B cell (primary cell): ENCODE measurements at regions not wholly inside any gene's neighbourhood (a gene's known extent, or its start where the extent isn't known, plus 50 kb on each side); places are given as distances from the start of the nearest gene placed in this dataset.

Experiments
- ATAC-seq: fragments of 200-7000 bp; cut with Tn5 transposase; one replicate; pipeline ENCODE4 v1.10.0; 2021; ENCODE audit warnings: low read depth, mild to moderate bottlenecking, moderate number of reproducible peaks, moderate library complexity
- CTCF ChIA-PET: fragments of 350-600 bp; sonication (Branson Sonifier 250); formaldehyde crosslinking; loops from one replicate; lab custom pipeline; 2021; ENCODE audit warnings: antibody characterized with exemption, inconsistent platforms; lab: Charles Lee
- POLR2A ChIA-PET: fragments of 350-600 bp; sonication (Branson Sonifier 250); formaldehyde crosslinking; loops from one replicate; lab custom pipeline; 2021; ENCODE audit warnings: antibody characterized with exemption; lab: Charles Lee
- DNase-seq: peaks from one replicate; pipeline ENCODE4 v3.0.0; 2013
- H2AFZ ChIP-seq: 2 replicates; pipeline ENCODE4 v1.6.1; 2012; ENCODE audit warnings: mild to moderate bottlenecking, low read depth, low read length; ENCODE audit not compliant: insufficient read depth, poor library complexity, severe bottlenecking
- H3K27ac ChIP-seq, 2 donors: 1 replicate in 1 of 2; 2 replicates in 1 of 2; pipeline ENCODE4 v1.5.1; 2012 to 2013; ENCODE audit warnings: low read length in 2 of 2, mild to moderate bottlenecking in 2 of 2, moderate library complexity in 1 of 2
- H3K27me3 ChIP-seq, 4 experiments: fragments of 200-600 bp in 1 of 4; sonication (generic) in 1 of 4; replicated peaks in 1 of 4; 1 replicate in 2 of 4; 2 replicates in 2 of 4; pipeline versions ENCODE4 v1.6.1 to v1.7.0; 2013 to 2016; ENCODE audit warnings: low read length in 3 of 4, mild to moderate bottlenecking in 2 of 4, mixed read lengths in 1 of 4, moderate library complexity in 1 of 4; ENCODE audit not compliant: insufficient read depth in 4 of 4, control insufficient read depth in 3 of 4; ENCODE audit errors: control extremely low read depth in 1 of 4
- H3K36me3 ChIP-seq, 2 experiments: replicated peaks in 1 of 2; 1 replicate in 1 of 2; 2 replicates in 1 of 2; pipeline versions ENCODE4 v1.6.1 to v1.7.1; 2013; ENCODE audit warnings: low read length in 1 of 2; ENCODE audit not compliant: insufficient read depth in 2 of 2, control insufficient read depth in 1 of 2; ENCODE audit errors: control extremely low read depth in 1 of 2, extremely low read depth in 1 of 2
- H3K4me1 ChIP-seq, 2 donors: fragments of 200-600 bp in 1 of 2; sonication (generic) in 1 of 2; 1 replicate in 1 of 2; 2 replicates in 1 of 2; pipeline versions ENCODE4 v1.5.1 to v1.6.1; 2013 to 2017; ENCODE audit warnings: low read length in 2 of 2; ENCODE audit not compliant: control insufficient read depth in 2 of 2, insufficient read depth in 2 of 2
- H3K4me2 ChIP-seq: replicated peaks from 2 replicates; pipeline ENCODE3; 2012; ENCODE audit warnings: mild to moderate bottlenecking, low read depth, low read length; ENCODE audit not compliant: poor library complexity, severe bottlenecking
- H3K4me3 ChIP-seq, 5 experiments: fragments of 200-600 bp in 1 of 5; sonication (generic) in 1 of 5; 1 replicate in 3 of 5; 2 replicates in 2 of 5; pipeline versions ENCODE4 v1.5.1 to v1.7.0; 2011 to 2016; ENCODE audit warnings: low read length in 4 of 5, mild to moderate bottlenecking in 4 of 5, low read depth in 2 of 5, control low read depth in 1 of 5, moderate library complexity in 1 of 5; ENCODE audit not compliant: insufficient read depth in 1 of 5; ENCODE audit errors: control extremely low read depth in 1 of 5, extremely low read depth in 1 of 5
- H3K79me2 ChIP-seq: fragments of 200-600 bp; sonication (generic); one replicate; pipeline ENCODE4 v1.6.0; 2016; ENCODE audit warnings: low read length; ENCODE audit not compliant: control insufficient read depth, insufficient read depth
- H3K9ac ChIP-seq: fragments of 200-600 bp; sonication (generic); 2 replicates; pipeline ENCODE4 v1.6.1; 2017; ENCODE audit warnings: mild to moderate bottlenecking, low read length, moderate library complexity
- H3K9me3 ChIP-seq, 3 donors: one replicate each; pipeline versions ENCODE4 v1.6.1 to v1.7.1; 2013; ENCODE audit warnings: low read length in 2 of 3; ENCODE audit not compliant: control insufficient read depth in 2 of 3, insufficient read depth in 1 of 3; ENCODE audit errors: control extremely low read depth in 1 of 3
- H4K20me1 ChIP-seq: 2 replicates; pipeline ENCODE4 v1.6.0; 2012; ENCODE audit warnings: mild to moderate bottlenecking, low read length; ENCODE audit not compliant: insufficient read depth, control insufficient read depth, poor library complexity, severe bottlenecking
- H3K27ac Mint-ChIP-seq: one replicate; pipeline ENCODE4 v1.8.0; 2021; ENCODE audit warnings: mixed read lengths
- H3K27me3 Mint-ChIP-seq: one replicate; pipeline ENCODE4 v1.8.0; 2021; ENCODE audit warnings: mixed read lengths
- H3K4me1 Mint-ChIP-seq: one replicate; pipeline ENCODE4 v1.8.0; 2021; ENCODE audit warnings: mixed read lengths
- H3K4me3 Mint-ChIP-seq: one replicate; pipeline ENCODE4 v1.8.0; 2021; ENCODE audit warnings: mixed read lengths
- H3K9me3 Mint-ChIP-seq: one replicate; pipeline ENCODE4 v1.8.0; 2022; ENCODE audit warnings: mixed read lengths; ENCODE audit not compliant: insufficient read depth
- EZH2 ChIP-seq: IDR thresholded peaks from 2 replicates; pipeline ENCODE4 v1.6.1; 2012; ENCODE audit warnings: borderline replicate concordance, low read depth, mild to moderate bottlenecking, moderate library complexity, low read length; ENCODE audit not compliant: insufficient read depth, poor library complexity, severe bottlenecking
- WGBS: methylation state at CpG from one replicate; pipeline ENCODE4 v1.1.5; 2013; ENCODE audit warnings: missing lambda C conversion rate; ENCODE audit not compliant: insufficient coverage; 5-methylcytosine and 5-hydroxymethylcytosine counted together
- intact Hi-C: fragments of 100-400 bp; cut with micrococcal nuclease; formaldehyde crosslinking; loops from one replicate; pipeline ENCODE4 v1.10.0; 2022
- TF ChIP-seq, protein P1 (sequence below): fragments of 200-600 bp; IDR thresholded peaks from one replicate; pipeline ENCODE4 v1.8.0; 2022; ENCODE audit warnings: antibody characterized with exemption, mild to moderate bottlenecking

DNA sequence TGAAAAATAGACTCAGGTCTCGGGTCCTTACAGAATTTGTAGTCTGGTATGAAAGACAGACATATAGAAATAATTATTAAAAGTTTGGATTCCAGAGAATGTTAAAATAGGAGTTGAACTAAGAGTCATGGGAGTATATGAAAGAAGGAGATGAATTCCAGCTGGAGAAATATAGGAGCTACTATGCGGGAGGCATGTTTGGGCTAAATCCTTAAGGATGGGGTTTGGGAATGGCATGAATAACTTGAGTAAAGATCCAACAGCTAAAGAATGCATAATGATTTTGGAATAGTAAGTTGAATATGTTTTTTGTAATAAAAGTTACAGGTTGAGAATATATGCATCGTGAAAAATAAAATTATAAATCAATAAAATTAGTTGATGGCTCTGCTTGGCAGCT is 129.4 kb upstream of the SLC5A12 start:
- Histone ChIP-seq H3K4me2 (no peak overlapping the region), H3K79me2 (no peaks in the 10 kb centered on the region), H3K4me3 (no peak overlapping the region), H4K20me1 (no peaks in the 10 kb centered on the region), H3K27ac (no peak overlapping the region), H2AFZ (no peak overlapping the region), H3K4me1 (no peaks in the 10 kb centered on the region), H3K27me3 (no peaks in the 10 kb centered on the region), H3K9ac (no peak overlapping the region), H3K9me3 (peaks cover 0 to 6% (median 0%) of the 10 kb centered on the region in 3 donors), H3K36me3 (no peaks in the 10 kb centered on the region)
- peaks cover 4% of the 10 kb centered on the region for H3K9me3 Mint-ChIP-seq
- H3K27ac Mint-ChIP-seq = no peak overlapping the region
- POLR2A ChIA-PET = no interaction called here
- no peak overlapping the region for H3K4me3 Mint-ChIP-seq
- DNase-seq = no peak
- 100% methylated on average over 1 of the region's 3 CpGs for WGBS
- no peak for ATAC-seq
- CTCF ChIA-PET = no interaction called here
- intact Hi-C loops = no loop called here
- H3K4me1 Mint-ChIP-seq = no peaks in the 10 kb centered on the region
- no peaks in the 10 kb centered on the region for H3K27me3 Mint-ChIP-seq
- no peak for TF ChIP-seq EZH2
- TF ChIP-seq, protein P1, sequence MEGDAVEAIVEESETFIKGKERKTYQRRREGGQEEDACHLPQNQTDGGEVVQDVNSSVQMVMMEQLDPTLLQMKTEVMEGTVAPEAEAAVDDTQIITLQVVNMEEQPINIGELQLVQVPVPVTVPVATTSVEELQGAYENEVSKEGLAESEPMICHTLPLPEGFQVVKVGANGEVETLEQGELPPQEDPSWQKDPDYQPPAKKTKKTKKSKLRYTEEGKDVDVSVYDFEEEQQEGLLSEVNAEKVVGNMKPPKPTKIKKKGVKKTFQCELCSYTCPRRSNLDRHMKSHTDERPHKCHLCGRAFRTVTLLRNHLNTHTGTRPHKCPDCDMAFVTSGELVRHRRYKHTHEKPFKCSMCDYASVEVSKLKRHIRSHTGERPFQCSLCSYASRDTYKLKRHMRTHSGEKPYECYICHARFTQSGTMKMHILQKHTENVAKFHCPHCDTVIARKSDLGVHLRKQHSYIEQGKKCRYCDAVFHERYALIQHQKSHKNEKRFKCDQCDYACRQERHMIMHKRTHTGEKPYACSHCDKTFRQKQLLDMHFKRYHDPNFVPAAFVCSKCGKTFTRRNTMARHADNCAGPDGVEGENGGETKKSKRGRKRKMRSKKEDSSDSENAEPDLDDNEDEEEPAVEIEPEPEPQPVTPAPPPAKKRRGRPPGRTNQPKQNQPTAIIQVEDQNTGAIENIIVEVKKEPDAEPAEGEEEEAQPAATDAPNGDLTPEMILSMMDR = no peak

DNA sequence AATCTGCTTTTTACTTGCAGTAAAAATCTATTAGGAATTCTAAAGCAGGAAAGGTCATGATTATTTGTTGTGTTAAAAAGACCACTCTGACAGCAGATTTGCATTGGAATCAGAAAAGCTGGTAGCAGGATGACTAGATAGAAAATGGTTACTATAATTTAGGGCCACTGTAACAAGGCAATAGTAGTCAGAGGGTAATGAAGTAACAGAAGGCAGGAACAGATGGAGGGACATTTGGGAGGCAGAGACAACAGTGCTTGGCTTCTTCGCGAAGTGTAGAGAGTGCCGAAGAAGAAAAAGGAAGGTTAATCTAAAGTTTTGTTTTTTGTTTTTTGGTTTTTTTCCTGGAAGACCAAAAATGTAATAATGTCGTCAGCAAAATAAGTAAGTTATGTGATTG is 129.8 kb upstream of the SLC5A12 start:
- no peaks in the 10 kb centered on the region for H3K4me1 ChIP-seq
- Mint-ChIP-seq H3K4me1 (no peaks in the 10 kb centered on the region), H3K4me3 (no peak overlapping the region), H3K27ac (no peak overlapping the region), H3K9me3 (peaks cover 2% of the 10 kb centered on the region), H3K27me3 (no peaks in the 10 kb centered on the region)
- ChIA-PET CTCF (no interaction called here), POLR2A (no interaction called here)
- H3K27ac ChIP-seq = no peak overlapping the region
- H3K9ac ChIP-seq = no peak overlapping the region
- no peaks in the 10 kb centered on the region for H3K36me3 ChIP-seq
- intact Hi-C loops = no loop called here
- no peaks in the 10 kb centered on the region for H3K79me2 ChIP-seq
- no peak for ATAC-seq
- 100% methylated on average over 4 of the region's 4 CpGs for whole genome bisulfite sequencing
- no peaks in the 10 kb centered on the region for H4K20me1 ChIP-seq
- H3K4me2 ChIP-seq = no peak overlapping the region
- no peak overlapping the region for H2AFZ ChIP-seq
- no peak for DNase-seq
- H3K27me3 ChIP-seq = no peaks in the 10 kb centered on the region
- no peak overlapping the region for H3K4me3 ChIP-seq
- TF ChIP-seq EZH2 = no peak
- TF ChIP-seq, protein P1 = no peak
- peaks cover 0 to 6% (median 0%) of the 10 kb centered on the region in 3 donors for H3K9me3 ChIP-seq
